Activated naive CD4-positive, alpha-beta T cell treated with Interleukin-2 at 50 U/mL for 16 hours (primary cell): ENCODE measurements at regions not wholly inside any gene's neighbourhood (a gene's known extent, or its start where the extent isn't known, plus 50 kb on each side); places are given as distances from the start of the nearest gene placed in this dataset.

Source experiments
- DNase-seq: peaks from one replicate; pipeline ENCODE4 v3.0.0-alpha.2; 2020

- DNase-seq: no peak
These were observed 128.9 kb upstream of the TP63 start for GRCh38 chr3:189502256-189502655.

GRCh38 chr3:189502676-189503257 lies 128.4 kb upstream of the TP63 start:
- no peak for DNase-seq

GRCh38 chr3:189507856-189508255 lies 123.3 kb upstream of the TP63 start:
- no peak for DNase-seq

- no peak for DNase-seq
These were observed 122.2 kb upstream of the TP63 start for GRCh38 chr3:189508784-189509501.

- no peak for DNase-seq
These were observed 119.2 kb upstream of the TP63 start for GRCh38 chr3:189512039-189512438.

- DNase-seq: no peak
These were observed 118.4 kb upstream of the TP63 start for GRCh38 chr3:189512821-189513220.

GRCh38 chr3:189513281-189514117 lies 117.7 kb upstream of the TP63 start:
- no peak for DNase-seq

- DNase-seq: no peak
These were observed 115.2 kb upstream of the TP63 start for GRCh38 chr3:189516039-189516438.

- DNase-seq: no peak
These were observed 113.2 kb upstream of the TP63 start for GRCh38 chr3:189517981-189518380.

- DNase-seq: no peak
These were observed 111.7 kb upstream of the TP63 start for GRCh38 chr3:189519458-189519857.

- no peak for DNase-seq
These were observed 101.7 kb upstream of the TP63 start for GRCh38 chr3:189529468-189529867.

GRCh38 chr3:189529889-189530471 lies 101.2 kb upstream of the TP63 start:
- no peak for DNase-seq

- DNase-seq: no peak
These were observed 100.4 kb upstream of the TP63 start for GRCh38 chr3:189530822-189531221.

- DNase-seq: no peak
These were observed 99.9 kb upstream of the TP63 start for GRCh38 chr3:189531271-189531670.

GRCh38 chr3:189534531-189534930 lies 96.7 kb upstream of the TP63 start:
- DNase-seq: no peak

- DNase-seq: no peak
These were observed 94.1 kb upstream of the TP63 start for GRCh38 chr3:189537135-189537534.

GRCh38 chr3:189547448-189547847 lies 83.7 kb upstream of the TP63 start:
- DNase-seq: no peak

GRCh38 chr3:189548053-189548452 lies 83.1 kb upstream of the TP63 start:
- no peak for DNase-seq

- DNase-seq: no peak
These were observed 80.2 kb upstream of the TP63 start for GRCh38 chr3:189551007-189551406.

GRCh38 chr3:189554868-189555557 lies 76.2 kb upstream of the TP63 start:
- DNase-seq: no peak

GRCh38 chr3:189555558-189555881 lies 75.7 kb upstream of the TP63 start:
- no peak for DNase-seq

- no peak for DNase-seq
These were observed 73.4 kb upstream of the TP63 start for GRCh38 chr3:189557824-189558223.

- no peak for DNase-seq
These were observed 69.9 kb upstream of the TP63 start for GRCh38 chr3:189561256-189561655.
